Fibroblast of skin of right biceps (primary cell): ENCODE measurements at regions not wholly inside any gene's neighbourhood (a gene's known extent, or its start where the extent isn't known, plus 50 kb on each side); places are given as distances from the start of the nearest gene placed in this dataset.
"Not testable (repeated sequence)": the region's sequence is repeated elsewhere in the genome, so short reads cannot be mapped to it uniquely, and the experiment has no call there.

Experiments
- DNase-seq: peaks from one replicate; pipeline ENCODE4 v3.0.0-alpha.2; 2013

- not testable (repeated sequence) for DNase-seq
These were observed 52.4 kb upstream of the EHHADH start for GRCh38 chr3:185306286-185306685.

GRCh38 chr3:185306847-185307246 is 53.0 kb upstream of the EHHADH start:
- no peak for DNase-seq

GRCh38 chr3:185308126-185308754 is 54.4 kb upstream of the EHHADH start:
- DNase-seq: peak; percentile 46

GRCh38 chr3:185309302-185309701 is 53.6 kb upstream of the MAP3K13 start:
- no peak for DNase-seq

- no peak for DNase-seq
These were observed 53.1 kb upstream of the MAP3K13 start for GRCh38 chr3:185309795-185310194.

GRCh38 chr3:185311991-185312390 is 50.9 kb upstream of the MAP3K13 start:
- DNase-seq: no peak
